GM18507 (cell line): ENCODE measurements at regions not wholly inside any gene's neighbourhood (a gene's known extent, or its start where the extent isn't known, plus 50 kb on each side); places are given as distances from the start of the nearest gene placed in this dataset.

Source experiments
- DNase-seq: peaks from one replicate; pipeline ENCODE4 v3.0.0; 2011; ENCODE audit warnings: low read depth; ENCODE audit not compliant: insufficient read length; ENCODE audit errors: extremely low spot score
- FAIRE-seq: peaks from 2 replicates; lab custom pipeline; 2011; peaks lifted over from hg19 to GRCh38; lab: Jason Lieb, UNC

- no peak for DNase-seq
- FAIRE-seq: no peak
Observed at GRCh38 chr4:123936621-123937043, 540.0 kb downstream of the SPRY1 start.

- no peak for DNase-seq
- FAIRE-seq: no peak
Observed at GRCh38 chr4:123937581-123937980, 541.0 kb downstream of the SPRY1 start.

GRCh38 chr4:123939621-123940020 lies 543.0 kb downstream of the SPRY1 start:
- DNase-seq (no peak), FAIRE-seq (no peak)

- DNase-seq (no peak), FAIRE-seq (no peak)
Observed at GRCh38 chr4:123940604-123941003, 544.0 kb downstream of the SPRY1 start.

GRCh38 chr4:123941306-123941705 lies 544.7 kb downstream of the SPRY1 start:
- FAIRE-seq (no peak), DNase-seq (no peak)

- FAIRE-seq: no peak
- DNase-seq: no peak
Observed at GRCh38 chr4:123943976-123944375, 547.4 kb downstream of the SPRY1 start.

GRCh38 chr4:123945301-123945700 lies 548.7 kb downstream of the SPRY1 start:
- FAIRE-seq (no peak), DNase-seq (no peak)

GRCh38 chr4:123950530-123950929 lies 553.9 kb downstream of the SPRY1 start:
- FAIRE-seq (no peak), DNase-seq (no peak)

- FAIRE-seq (no peak), DNase-seq (no peak)
Observed at GRCh38 chr4:123952530-123953274, 556.1 kb downstream of the SPRY1 start.

GRCh38 chr4:123953566-123953965 lies 557.0 kb downstream of the SPRY1 start:
- FAIRE-seq (no peak), DNase-seq (no peak)

GRCh38 chr4:123954220-123954619 lies 557.6 kb downstream of the SPRY1 start:
- FAIRE-seq (no peak), DNase-seq (no peak)

GRCh38 chr4:123955167-123955800 lies 558.7 kb downstream of the SPRY1 start:
- no peak for DNase-seq
- no peak for FAIRE-seq

GRCh38 chr4:123956204-123956603 lies 559.6 kb downstream of the SPRY1 start:
- DNase-seq (no peak), FAIRE-seq (no peak)

- FAIRE-seq (no peak), DNase-seq (no peak)
Observed at GRCh38 chr4:123966990-123967769, 570.6 kb downstream of the SPRY1 start.

- FAIRE-seq: no peak
- DNase-seq: no peak
Observed at GRCh38 chr4:123972031-123972430, 575.4 kb downstream of the SPRY1 start.

GRCh38 chr4:123974386-123975149 lies 578.0 kb downstream of the SPRY1 start:
- FAIRE-seq (no peak), DNase-seq (no peak)

- DNase-seq (no peak), FAIRE-seq (no peak)
Observed at GRCh38 chr4:123976285-123976684, 579.7 kb downstream of the SPRY1 start.

- no peak for FAIRE-seq
Observed at GRCh38 chr4:123976819-123977218, 580.2 kb downstream of the SPRY1 start.

GRCh38 chr4:123977641-123978081 lies 581.1 kb downstream of the SPRY1 start:
- FAIRE-seq (no peak), DNase-seq (no peak)

More at GRCh38 chr4:123976819-123977218, 580.2 kb downstream of the SPRY1 start:
- no peak for DNase-seq

- DNase-seq (no peak), FAIRE-seq (no peak)
Observed at GRCh38 chr4:123978637-123979036, 582.0 kb downstream of the SPRY1 start.
